HCT116 (cell line): ENCODE measurements at regions not wholly inside any gene's neighbourhood (a gene's known extent, or its start where the extent isn't known, plus 50 kb on each side); places are given as distances from the start of the nearest gene placed in this dataset.

ENCODE experiments used
- ATAC-seq: fragments of 200-7000 bp; cut with Tn5 transposase; 2 replicates; pipeline ENCODE4 v1.9.1; 2020; ENCODE audit warnings: mild to moderate bottlenecking, moderate library complexity
- BruUV-seq: library from RNA; stranded (reverse); fragments of 400-500 nt; replicated peaks from 2 replicates; lab custom pipeline; 2021; lab: Mats Ljungman, UMichigan
- CTCF ChIA-PET: fragments of 300-600 bp; sonication (Branson Sonifier 250); formaldehyde crosslinking; loops from one replicate; lab custom pipeline; 2021; ENCODE audit warnings: antibody characterized with exemption; lab: Charles Lee
- POLR2A ChIA-PET: fragments of 300-600, 350-600 bp; sonication (Branson Sonifier 250); formaldehyde crosslinking; loops from one replicate; lab custom pipeline; 2021; ENCODE audit warnings: antibody characterized with exemption; lab: Charles Lee
- RAD21 ChIA-PET, 2 experiments: fragments of 300-600 bp; sonication (Branson Sonifier 250); formaldehyde crosslinking; loops; one replicate each; lab custom pipeline; 2023; ENCODE audit warnings: low total read pairs in 2 of 2; ENCODE audit not compliant: uncharacterized antibody in 2 of 2, unreplicated experiment in 2 of 2, low non-redundant PET in 1 of 2; lab: Charles Lee
- DNase-seq: peaks from one replicate; pipeline ENCODE4 v3.0.0-alpha.2; 2010; ENCODE audit warnings: low read depth, low spot score
- H2AFZ ChIP-seq: fragments of 200-600 bp; shearing (Covaris generic), sonication (generic); 2 replicates; pipeline ENCODE4 v1.6.1; 2017; ENCODE audit warnings: low read depth, mixed run types, mixed read lengths, antibody characterized with exemption, low read length; ENCODE audit not compliant: poor library complexity, severe bottlenecking
- H3K27ac ChIP-seq: 2 replicates; pipeline ENCODE4 v1.5.1; 2012; ENCODE audit warnings: low read depth, low read length
- H3K27me3 ChIP-seq: fragments of 200-600 bp; sonication (generic); 2 replicates; pipeline ENCODE4 v1.6.1; 2016; ENCODE audit warnings: mixed run types, low read length, mixed read lengths; ENCODE audit not compliant: insufficient read depth
- H3K36me3 ChIP-seq, 2 experiments: fragments of 200-500 bp in 1 of 2; fragments of 200-600 bp in 1 of 2; sonication (Bioruptor generic) in 1 of 2; sonication (generic) in 1 of 2; 2 replicates each; pipeline versions ENCODE4 v1.5.1 to v1.6.1; 2014 to 2016; ENCODE audit warnings: low read length in 2 of 2, inconsistent platforms in 1 of 2, mixed read lengths in 1 of 2, mixed run types in 1 of 2; ENCODE audit not compliant: insufficient read depth in 2 of 2, control insufficient read depth in 1 of 2
- H3K4me1 ChIP-seq, 2 experiments: fragments of 200-600 bp in 1 of 2; sonication (generic) in 1 of 2; 2 replicates each; pipeline versions ENCODE4 v1.5.1 to v1.6.1; 2012 to 2017; ENCODE audit warnings: low read length in 2 of 2, inconsistent platforms in 1 of 2, mild to moderate bottlenecking in 1 of 2, mixed read lengths in 1 of 2, mixed run types in 1 of 2, moderate library complexity in 1 of 2; ENCODE audit not compliant: insufficient read depth in 2 of 2, control insufficient read depth in 1 of 2
- H3K4me2 ChIP-seq: fragments of 200-600 bp; sonication (generic); 2 replicates; pipeline ENCODE4 v1.6.1; 2017; ENCODE audit warnings: mixed run types, low read length, mixed read lengths
- H3K4me3 ChIP-seq, 2 experiments: fragments of 200-600 bp in 1 of 2; sonication (generic) in 1 of 2; replicated peaks in 1 of 2; 2 replicates each; pipeline ENCODE4 v1.5.1; 2011 to 2016; ENCODE audit warnings: low read length in 2 of 2, control low read depth in 1 of 2, low read depth in 1 of 2, mild to moderate bottlenecking in 1 of 2, mixed read lengths in 1 of 2, mixed run types in 1 of 2
- H3K79me2 ChIP-seq: fragments of 200-600 bp; sonication (generic); 2 replicates; pipeline ENCODE4 v1.6.1; 2017; ENCODE audit warnings: mild to moderate bottlenecking, mixed run types, low read length, moderate library complexity, mixed read lengths; ENCODE audit not compliant: insufficient read depth
- H3K9ac ChIP-seq: fragments of 200-600 bp; sonication (generic); 2 replicates; pipeline ENCODE4 v1.6.1; 2016; ENCODE audit warnings: low read length, mixed read lengths
- H3K9me2 ChIP-seq: fragments of 200-600 bp; sonication (generic), shearing (Covaris generic); 2 replicates; pipeline ENCODE4 v1.6.1; 2017; ENCODE audit warnings: mixed run types, mild to moderate bottlenecking, moderate library complexity; ENCODE audit not compliant: insufficient read depth
- H3K9me3 ChIP-seq, 2 experiments: fragments of 200-500 bp in 1 of 2; fragments of 200-600 bp in 1 of 2; sonication (Bioruptor generic) in 1 of 2; sonication (generic) in 1 of 2; 2 replicates each; pipeline ENCODE4 v1.6.1; 2014 to 2017; ENCODE audit warnings: low read length in 2 of 2, mixed read lengths in 2 of 2, inconsistent platforms in 1 of 2, low read depth in 1 of 2, mild to moderate bottlenecking in 1 of 2, mixed run types in 1 of 2, moderate library complexity in 1 of 2; ENCODE audit not compliant: control insufficient read depth in 1 of 2, insufficient read depth in 1 of 2
- H4K20me1 ChIP-seq: fragments of 200-600 bp; sonication (generic), shearing (Covaris generic); 2 replicates; pipeline ENCODE4 v1.6.1; 2017; ENCODE audit warnings: mixed run types, mild to moderate bottlenecking, moderate library complexity; ENCODE audit not compliant: insufficient read depth
- FOSL1 ChIP-seq: IDR thresholded peaks from 2 replicates; pipeline ENCODE4 v1.6.1; 2012; ENCODE audit warnings: low read depth
- JUND ChIP-seq: IDR thresholded peaks from 2 replicates; pipeline ENCODE4 v1.6.1; 2012
- REST ChIP-seq: IDR thresholded peaks from 2 replicates; pipeline ENCODE4 v1.6.1; 2012; ENCODE audit warnings: low read depth
- SRF ChIP-seq: IDR thresholded peaks from 2 replicates; pipeline ENCODE4 v1.6.1; 2012; ENCODE audit warnings: low read depth
- TCF7L2 ChIP-seq: IDR thresholded peaks from 2 replicates; pipeline ENCODE4 v1.7.0; 2011; ENCODE audit warnings: borderline replicate concordance, inconsistent platforms; ENCODE audit not compliant: insufficient read depth, insufficient read length; ENCODE audit errors: extremely low read depth
- ZNF274 ChIP-seq: fragments of 200-500 bp; sonication (Bioruptor generic); IDR thresholded peaks from 2 replicates; pipeline ENCODE4 v1.6.1; 2014; ENCODE audit warnings: mild to moderate bottlenecking, low read depth, low read length, inconsistent platforms
- intact Hi-C: fragments of 100-400 bp; cut with micrococcal nuclease; formaldehyde crosslinking; loops from 2 replicates; pipeline ENCODE4 v1.10.0; 2022

GRCh38 chr2:128631698-128632500 is 313.2 kb upstream of the HS6ST1 start:
- H3K4me2 ChIP-seq, result no peak overlapping the region
- H4K20me1 ChIP-seq, result no peaks in the 10 kb centered on the region
- H3K79me2 ChIP-seq, result no peaks in the 10 kb centered on the region
- H3K9ac ChIP-seq, result no peak overlapping the region
- ChIA-PET CTCF (no interaction called here), RAD21 (no interaction called here)
- DNase-seq (no peak), ATAC-seq (no peak)
- H3K9me3 ChIP-seq, result no peaks in the 10 kb centered on the region
- no peaks in the 10 kb centered on the region for H3K36me3 ChIP-seq
- no peaks in the 10 kb centered on the region for H3K9me2 ChIP-seq
- BruUV-seq, result no TSS peak
- H3K27ac ChIP-seq, result no peak overlapping the region
- TF ChIP-seq SRF (no peak), JUND (no peak), TCF7L2 (no peak), REST (no peak), ZNF274 (no peak), FOSL1 (no peak)
- TF ChIP-seq, all 23 proteins: peak for 0
- Histone ChIP-seq H3K4me3 (no peak overlapping the region), H3K27me3 (peaks cover 7% of the 10 kb centered on the region; the same call in 1 of the 2 replicates), H3K4me1 (no peaks in the 10 kb centered on the region), H2AFZ (no peak overlapping the region)
- POLR2A ChIA-PET, result no interaction called here
- intact Hi-C loops, result no loop called here
